Activated CD4-positive, alpha-beta memory T cell treated with anti-CD3 and anti-CD28 coated beads, Interleukin-2, amount 10 ng/mL, durations not matched to agents 7 days and 5 days (primary cell): ENCODE measurements at regions not wholly inside any gene's neighbourhood (a gene's known extent, or its start where the extent isn't known, plus 50 kb on each side); places are given as distances from the start of the nearest gene placed in this dataset.

Source experiments
- CTCF ChIA-PET: fragments of 350-600 bp; sonication (Branson Sonifier 250); formaldehyde crosslinking; loops from one replicate; lab custom pipeline; 2021; ENCODE audit warnings: antibody characterized with exemption, inconsistent platforms; lab: Charles Lee
- POLR2A ChIA-PET: fragments of 350-600 bp; sonication (Branson Sonifier 250); formaldehyde crosslinking; loops from one replicate; lab custom pipeline; 2021; ENCODE audit warnings: antibody characterized with exemption; lab: Charles Lee
- DNase-seq: peaks from one replicate; pipeline ENCODE4 v3.0.0-alpha.2; 2020
- H3K27ac Mint-ChIP-seq: one replicate; pipeline ENCODE4 v1.8.0; 2021; ENCODE audit warnings: mild to moderate bottlenecking, mixed read lengths
- H3K27me3 Mint-ChIP-seq: one replicate; pipeline ENCODE4 v1.8.0; 2021; ENCODE audit warnings: mixed read lengths
- H3K36me3 Mint-ChIP-seq: one replicate; pipeline ENCODE4 v1.8.0; 2021; ENCODE audit warnings: low read depth, mixed read lengths
- H3K4me1 Mint-ChIP-seq: one replicate; pipeline ENCODE4 v1.8.0; 2021; ENCODE audit warnings: mixed read lengths
- H3K4me3 Mint-ChIP-seq: one replicate; pipeline ENCODE4 v1.8.0; 2021; ENCODE audit warnings: mild to moderate bottlenecking, mixed read lengths
- H3K9me3 Mint-ChIP-seq: one replicate; pipeline ENCODE4 v1.8.0; 2021; ENCODE audit warnings: mixed read lengths

GRCh38 chr5:165448753-165449152 lies 1943.3 kb downstream of the MAT2B start:
- no peaks in the 10 kb centered on the region for H3K27me3 Mint-ChIP-seq
- DNase-seq: no peak
- ChIA-PET POLR2A (no interaction called here), CTCF (interaction anchor here (0.6 kb wide), 1 partner anchor 603 kb away, joined by 5 read pairs; no protein-coding TSS in a partner anchor)
- H3K9me3 Mint-ChIP-seq: peaks cover 19% of the 10 kb centered on the region
- no peaks in the 10 kb centered on the region for H3K36me3 Mint-ChIP-seq
- H3K4me1 Mint-ChIP-seq: no peaks in the 10 kb centered on the region
- H3K27ac Mint-ChIP-seq: no peak overlapping the region
- no peak overlapping the region for H3K4me3 Mint-ChIP-seq

DNA sequence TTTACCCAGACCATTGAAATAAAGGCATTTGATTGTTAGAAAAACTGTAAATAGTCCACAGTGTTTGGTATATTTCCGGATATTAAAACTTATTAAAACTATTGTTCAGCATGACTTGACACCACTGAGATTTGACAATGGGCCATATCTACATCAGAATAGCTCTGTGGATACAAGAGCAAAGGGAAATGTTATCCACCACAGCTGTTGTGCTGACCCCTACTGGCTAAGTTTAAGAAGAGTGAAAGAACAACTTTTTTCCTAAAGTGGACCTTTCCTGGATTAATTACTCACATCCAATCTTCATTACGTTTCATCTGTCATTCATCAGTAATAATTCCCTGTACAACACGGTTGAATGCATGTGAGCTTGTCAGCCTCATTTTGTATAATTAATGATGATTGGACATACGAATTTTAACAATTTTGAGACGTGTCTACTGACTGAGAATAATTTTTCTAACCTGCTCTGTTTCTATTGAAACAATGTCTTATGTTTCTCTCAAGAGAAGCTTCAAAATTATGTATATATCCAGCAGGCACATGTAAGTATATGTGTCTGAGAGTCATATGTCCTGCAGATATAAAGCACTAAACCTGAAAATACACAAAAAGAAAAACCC lies 1952.6 kb downstream of the MAT2B start:
- no peaks in the 10 kb centered on the region for H3K4me1 Mint-ChIP-seq
- peaks cover 3% of the 10 kb centered on the region for H3K9me3 Mint-ChIP-seq
- no peak overlapping the region for H3K27ac Mint-ChIP-seq
- no peaks in the 10 kb centered on the region for H3K27me3 Mint-ChIP-seq
- no peak overlapping the region for H3K4me3 Mint-ChIP-seq
- no peaks in the 10 kb centered on the region for H3K36me3 Mint-ChIP-seq
- ChIA-PET POLR2A (no interaction called here), CTCF (no interaction called here)
- DNase-seq: no peak

- ChIA-PET POLR2A (no interaction called here), CTCF (no interaction called here)
- Mint-ChIP-seq H3K27me3 (no peaks in the 10 kb centered on the region), H3K9me3 (peaks cover 6% of the 10 kb centered on the region), H3K4me1 (no peaks in the 10 kb centered on the region), H3K4me3 (no peak overlapping the region), H3K36me3 (no peaks in the 10 kb centered on the region), H3K27ac (no peak overlapping the region)
- DNase-seq: no peak
Measured at GRCh38 chr5:165459232-165459631, 1953.8 kb downstream of the MAT2B start.

DNA sequence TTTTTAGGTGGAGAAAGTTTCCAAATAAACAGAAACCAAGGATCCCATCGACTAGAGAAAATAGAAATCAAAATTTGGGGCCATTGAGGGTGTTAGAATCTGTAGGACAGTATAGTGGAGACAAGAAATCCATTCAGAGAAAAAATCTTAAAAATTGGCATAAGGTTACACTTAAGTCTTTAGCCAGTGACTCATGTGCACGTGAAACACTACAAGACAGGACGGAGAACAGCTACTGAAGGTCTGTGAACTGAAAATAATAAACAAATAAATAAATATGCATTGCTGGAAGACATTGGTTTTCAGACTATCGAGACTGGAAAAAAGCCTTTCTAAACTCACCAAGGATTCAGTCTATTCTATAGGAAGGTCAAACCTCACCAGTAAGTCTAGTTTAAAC lies 1955.5 kb downstream of the MAT2B start:
- Mint-ChIP-seq H3K4me1 (no peaks in the 10 kb centered on the region), H3K9me3 (peaks cover 15% of the 10 kb centered on the region), H3K27me3 (no peaks in the 10 kb centered on the region), H3K27ac (no peak overlapping the region), H3K4me3 (no peak overlapping the region), H3K36me3 (no peaks in the 10 kb centered on the region)
- DNase-seq: no peak
- CTCF ChIA-PET: interaction anchor here (0.7 kb wide), 1 partner anchor 13 kb away, joined by 3 read pairs; no protein-coding TSS in a partner anchor
- POLR2A ChIA-PET: no interaction called here

DNA sequence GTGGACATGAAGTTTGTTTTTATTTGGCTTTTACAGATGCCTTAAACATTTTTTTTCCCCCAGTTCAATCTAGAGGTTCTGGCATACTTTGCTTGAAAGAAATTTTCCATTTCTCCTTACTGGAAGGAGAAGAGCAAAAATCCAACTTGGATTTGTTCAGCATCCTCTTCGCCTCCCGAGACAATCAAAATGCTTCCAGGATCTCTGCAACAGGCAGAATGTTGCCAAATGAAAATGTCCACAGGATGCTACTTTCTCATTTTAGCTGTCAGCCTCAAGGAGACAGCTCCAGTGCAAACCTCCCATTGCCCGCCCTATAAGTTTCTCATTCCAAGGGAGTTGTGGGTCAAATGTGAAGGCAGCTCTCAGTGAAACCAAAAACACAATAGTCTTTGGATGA lies 1972.1 kb downstream of the MAT2B start:
- no peaks in the 10 kb centered on the region for H3K4me1 Mint-ChIP-seq
- no peak overlapping the region for H3K4me3 Mint-ChIP-seq
- H3K9me3 Mint-ChIP-seq: peaks cover 4% of the 10 kb centered on the region
- no peak overlapping the region for H3K27ac Mint-ChIP-seq
- CTCF ChIA-PET: no interaction called here
- POLR2A ChIA-PET: no interaction called here
- no peaks in the 10 kb centered on the region for H3K27me3 Mint-ChIP-seq
- no peaks in the 10 kb centered on the region for H3K36me3 Mint-ChIP-seq
- DNase-seq: no peak

DNA sequence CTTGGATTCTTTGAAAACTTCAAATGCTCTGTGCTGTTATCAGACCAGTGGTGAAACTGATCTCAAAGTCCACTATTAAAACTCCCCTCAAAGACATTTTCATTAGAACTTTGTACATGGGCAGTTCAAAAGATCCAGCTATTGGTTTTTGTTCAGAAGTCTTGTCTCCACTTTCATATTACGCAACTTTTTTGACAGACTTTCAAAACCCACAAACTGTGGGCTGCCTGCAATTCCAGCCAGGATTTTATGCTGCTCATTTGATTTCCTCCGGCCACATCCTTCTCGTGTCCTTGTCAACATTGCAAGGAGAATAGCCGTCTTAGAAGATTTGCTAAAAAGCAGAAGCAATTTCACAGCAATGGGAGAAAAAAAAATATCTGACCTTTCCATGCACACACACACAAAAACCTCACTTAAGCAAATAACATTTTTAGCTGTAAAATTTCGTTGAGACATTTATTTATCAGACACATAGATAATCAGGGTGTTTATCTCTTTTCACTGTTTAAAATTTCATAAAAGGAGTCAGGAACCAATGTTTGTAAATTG lies 1990.5 kb downstream of the MAT2B start:
- CTCF ChIA-PET: no interaction called here
- DNase-seq: no peak

DNA sequence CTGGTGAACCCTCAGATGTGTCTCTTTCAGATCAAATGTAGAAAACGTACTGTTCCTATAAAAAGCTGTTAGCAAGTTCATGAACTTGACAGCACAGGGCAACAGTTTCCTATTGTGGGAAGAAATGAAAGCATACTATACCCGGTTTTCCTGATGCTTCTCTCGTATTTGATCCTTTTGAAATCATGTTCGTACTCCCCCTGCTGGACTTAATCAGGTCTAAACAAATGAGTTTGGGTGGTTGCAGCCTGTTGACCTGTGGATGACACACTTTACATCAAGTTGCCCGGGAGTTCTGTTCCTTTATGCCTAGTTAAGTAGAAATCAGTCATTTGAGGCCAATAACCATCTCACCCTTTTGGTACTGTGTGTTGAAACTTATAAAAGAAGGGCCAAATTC lies 1992.3 kb downstream of the MAT2B start:
- H3K9me3 Mint-ChIP-seq: peaks cover 11% of the 10 kb centered on the region
- H3K36me3 Mint-ChIP-seq: no peaks in the 10 kb centered on the region
- no peak overlapping the region for H3K4me3 Mint-ChIP-seq
- H3K27ac Mint-ChIP-seq: no peak overlapping the region
- ChIA-PET CTCF (no interaction called here), POLR2A (no interaction called here)
- DNase-seq: no peak
- H3K27me3 Mint-ChIP-seq: no peaks in the 10 kb centered on the region
- no peaks in the 10 kb centered on the region for H3K4me1 Mint-ChIP-seq

More for the DNA sequence above, 1990.5 kb downstream of the MAT2B start:
- no peaks in the 10 kb centered on the region for H3K27me3 Mint-ChIP-seq
- POLR2A ChIA-PET: no interaction called here
- H3K27ac Mint-ChIP-seq: no peak overlapping the region
- H3K36me3 Mint-ChIP-seq: no peaks in the 10 kb centered on the region
- peaks cover 13% of the 10 kb centered on the region for H3K9me3 Mint-ChIP-seq
- no peak overlapping the region for H3K4me3 Mint-ChIP-seq
- no peaks in the 10 kb centered on the region for H3K4me1 Mint-ChIP-seq

GRCh38 chr5:165502893-165503691 lies 1997.7 kb downstream of the MAT2B start:
- Mint-ChIP-seq H3K36me3 (no peaks in the 10 kb centered on the region), H3K4me1 (no peaks in the 10 kb centered on the region), H3K4me3 (no peak overlapping the region), H3K9me3 (peaks cover 4% of the 10 kb centered on the region), H3K27me3 (no peaks in the 10 kb centered on the region), H3K27ac (no peak overlapping the region)
- CTCF ChIA-PET: no interaction called here
- POLR2A ChIA-PET: no interaction called here
- no peak for DNase-seq

DNA sequence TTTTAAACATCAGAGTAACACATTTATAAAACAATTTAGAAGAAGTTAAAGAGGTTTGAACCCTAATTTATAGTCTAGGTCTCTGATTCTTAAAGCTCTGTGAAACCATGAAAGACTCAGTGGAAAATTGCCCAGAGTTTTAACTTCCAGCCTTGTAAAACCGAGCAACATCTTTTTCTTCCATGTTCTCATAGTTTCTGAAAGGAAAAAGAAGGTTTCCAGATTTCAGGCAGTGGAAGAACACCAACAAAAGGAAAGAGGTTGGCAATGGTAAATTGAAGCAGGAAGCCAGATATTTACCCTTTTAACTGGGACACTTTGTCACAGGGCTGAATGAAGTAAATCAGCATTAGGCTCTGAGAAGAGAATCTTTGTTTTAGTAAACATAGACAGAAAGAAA lies 1999.3 kb downstream of the MAT2B start:
- Mint-ChIP-seq H3K9me3 (peaks cover 10% of the 10 kb centered on the region), H3K4me1 (no peaks in the 10 kb centered on the region), H3K27me3 (no peaks in the 10 kb centered on the region), H3K4me3 (no peak overlapping the region), H3K27ac (no peak overlapping the region), H3K36me3 (no peaks in the 10 kb centered on the region)
- ChIA-PET POLR2A (no interaction called here), CTCF (no interaction called here)
- DNase-seq: no peak

DNA sequence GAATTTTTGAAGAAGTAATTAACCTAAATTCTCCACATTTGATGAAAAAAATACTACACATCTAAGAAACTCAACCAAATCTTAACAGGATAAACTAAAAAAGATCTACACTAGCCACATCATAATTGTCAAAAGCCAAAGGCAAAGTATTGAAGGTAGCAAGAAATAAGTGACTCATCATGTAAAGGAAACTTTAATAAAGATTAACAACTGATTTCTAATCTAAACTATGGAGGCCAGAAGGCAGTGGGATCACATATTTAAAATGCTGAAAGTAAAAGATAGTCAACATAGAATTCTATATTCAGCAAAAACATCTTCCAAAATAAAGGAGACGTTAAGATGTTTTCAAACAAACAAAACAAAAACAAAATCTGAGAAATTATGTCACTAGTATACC lies 2002.9 kb downstream of the MAT2B start:
- DNase-seq: no peak
- Mint-ChIP-seq H3K9me3 (peaks cover 14% of the 10 kb centered on the region), H3K36me3 (no peaks in the 10 kb centered on the region), H3K4me3 (no peak overlapping the region), H3K4me1 (no peaks in the 10 kb centered on the region), H3K27ac (no peak overlapping the region), H3K27me3 (no peaks in the 10 kb centered on the region)
- CTCF ChIA-PET: no interaction called here
- POLR2A ChIA-PET: no interaction called here

- no peak for DNase-seq
- Mint-ChIP-seq H3K4me1 (no peaks in the 10 kb centered on the region), H3K36me3 (no peaks in the 10 kb centered on the region), H3K27ac (no peak overlapping the region), H3K4me3 (no peak overlapping the region), H3K27me3 (no peaks in the 10 kb centered on the region), H3K9me3 (peaks cover 14% of the 10 kb centered on the region)
- CTCF ChIA-PET: no interaction called here
- POLR2A ChIA-PET: no interaction called here
Measured at GRCh38 chr5:165508861-165509260, 2003.4 kb downstream of the MAT2B start.

GRCh38 chr5:165521816-165522610 lies 2016.6 kb downstream of the MAT2B start:
- no peak overlapping the region for H3K27ac Mint-ChIP-seq
- no peak overlapping the region for H3K4me3 Mint-ChIP-seq
- no peaks in the 10 kb centered on the region for H3K36me3 Mint-ChIP-seq
- POLR2A ChIA-PET: no interaction called here
- peaks cover 5% of the 10 kb centered on the region for H3K9me3 Mint-ChIP-seq
- no peak for DNase-seq
- no peaks in the 10 kb centered on the region for H3K4me1 Mint-ChIP-seq
- no peaks in the 10 kb centered on the region for H3K27me3 Mint-ChIP-seq
- CTCF ChIA-PET: no interaction called here

DNA sequence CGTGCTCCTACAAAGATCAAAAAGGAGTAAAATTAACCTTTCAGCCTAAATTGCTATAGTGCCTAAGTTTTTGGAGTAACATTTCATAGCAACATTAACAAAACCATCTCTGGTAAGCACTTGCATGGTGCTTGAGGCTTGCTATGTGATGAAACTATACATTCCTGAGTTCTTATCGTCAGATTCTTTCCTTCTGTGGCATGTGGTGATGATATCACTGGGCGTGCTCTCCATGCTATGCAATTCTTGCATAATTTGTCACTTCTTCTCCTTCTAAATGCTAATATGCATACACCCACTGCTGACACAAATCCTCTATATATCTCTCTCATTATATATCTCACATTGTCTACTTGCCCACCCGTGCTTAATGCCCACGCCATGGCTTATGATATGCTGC lies 2019.9 kb downstream of the MAT2B start:
- H3K27ac Mint-ChIP-seq: no peak overlapping the region
- CTCF ChIA-PET: interaction anchor here (0.6 kb wide), 1 partner anchor 15 kb away, joined by 3 read pairs; no protein-coding TSS in a partner anchor
- H3K9me3 Mint-ChIP-seq: peaks cover 19% of the 10 kb centered on the region
- H3K4me3 Mint-ChIP-seq: no peak overlapping the region
- DNase-seq: no peak
- no peaks in the 10 kb centered on the region for H3K27me3 Mint-ChIP-seq
- no peaks in the 10 kb centered on the region for H3K4me1 Mint-ChIP-seq
- POLR2A ChIA-PET: no interaction called here
- H3K36me3 Mint-ChIP-seq: no peaks in the 10 kb centered on the region
